HEK293T (cell line): ENCODE measurements at regions not wholly inside any gene's neighbourhood (a gene's known extent, or its start where the extent isn't known, plus 50 kb on each side); places are given as distances from the start of the nearest gene placed in this dataset.

Source experiments
- CTCF ChIA-PET: fragments of 350-600 bp; formaldehyde crosslinking; extraction: SDS; loops from one replicate; lab custom pipeline; 2021; ENCODE audit warnings: antibody characterized with exemption, inconsistent platforms; lab: Yijun Ruan, JAX
- POLR2A ChIA-PET: fragments of 350-600 bp; formaldehyde crosslinking; extraction: SDS; loops from one replicate; lab custom pipeline; 2020; ENCODE audit warnings: antibody characterized with exemption, inconsistent platforms; lab: Yijun Ruan, JAX
- DNase-seq: peaks from one replicate; pipeline ENCODE4 v3.0.0; 2012; ENCODE audit warnings: mixed read lengths; ENCODE audit errors: extremely low spot score
- ARNT ChIP-seq: fragments of 450-650 bp; IDR thresholded peaks from 2 replicates; pipeline ENCODE4 v1.6.1; 2017; ENCODE audit warnings: mild to moderate bottlenecking
- BHLHE40 ChIP-seq: fragments of 450-650 bp; IDR thresholded peaks from 2 replicates; pipeline ENCODE4 v1.6.1; 2016; ENCODE audit warnings: mild to moderate bottlenecking, moderate library complexity, borderline replicate concordance
- CTBP1 ChIP-seq: fragments of 450-650 bp; IDR thresholded peaks from 2 replicates; pipeline ENCODE4 v1.6.1; 2016; ENCODE audit warnings: borderline replicate concordance
- ELF4 ChIP-seq: fragments of 450-650 bp; IDR thresholded peaks from 2 replicates; pipeline ENCODE4 v1.6.1; 2017; ENCODE audit warnings: antibody characterized with exemption
- FOXA1 ChIP-seq: fragments of 450-650 bp; IDR thresholded peaks from 2 replicates; pipeline ENCODE4 v1.6.1; 2016; ENCODE audit warnings: mild to moderate bottlenecking
- FOXK2 ChIP-seq: fragments of 450-650 bp; IDR thresholded peaks from 2 replicates; pipeline ENCODE4 v1.6.1; 2016; ENCODE audit warnings: mild to moderate bottlenecking
- FOXM1 ChIP-seq: fragments of 450-650 bp; IDR thresholded peaks from 2 replicates; pipeline ENCODE4 v1.6.1; 2017; ENCODE audit warnings: mild to moderate bottlenecking, borderline replicate concordance
- HDGF ChIP-seq: fragments of 450-650 bp; IDR thresholded peaks from 2 replicates; pipeline ENCODE4 v1.6.1; 2017; ENCODE audit warnings: antibody characterized with exemption, borderline replicate concordance
- L3MBTL2 ChIP-seq: fragments of 450-650 bp; conservative IDR thresholded peaks from 2 replicates; pipeline ENCODE4 v1.6.1; 2016; ENCODE audit warnings: mild to moderate bottlenecking
- LEF1 ChIP-seq: fragments of 450-650 bp; IDR thresholded peaks from 2 replicates; pipeline ENCODE4 v1.6.1; 2017; ENCODE audit warnings: mild to moderate bottlenecking, borderline replicate concordance
- NFRKB ChIP-seq: fragments of 450-650 bp; IDR thresholded peaks from 2 replicates; pipeline ENCODE4 v1.6.1; 2016; ENCODE audit warnings: mild to moderate bottlenecking, moderate library complexity
- SP1 ChIP-seq: fragments of 450-650 bp; IDR thresholded peaks from 2 replicates; pipeline ENCODE4 v1.6.1; 2017
- SUZ12 ChIP-seq: fragments of 450-650 bp; IDR thresholded peaks from 2 replicates; pipeline ENCODE4 v1.6.1; 2016; ENCODE audit warnings: mild to moderate bottlenecking
- TARDBP ChIP-seq: fragments of 450-650 bp; IDR thresholded peaks from 2 replicates; pipeline ENCODE4 v1.6.1; 2016
- ZNF384 ChIP-seq: fragments of 450-650 bp; IDR thresholded peaks from 2 replicates; pipeline ENCODE4 v1.6.1; 2016
- TF ChIP-seq, protein P1 (sequence below): fragments of 450-650 bp; IDR thresholded peaks from 2 replicates; pipeline ENCODE4 v1.6.1; 2016

DNA sequence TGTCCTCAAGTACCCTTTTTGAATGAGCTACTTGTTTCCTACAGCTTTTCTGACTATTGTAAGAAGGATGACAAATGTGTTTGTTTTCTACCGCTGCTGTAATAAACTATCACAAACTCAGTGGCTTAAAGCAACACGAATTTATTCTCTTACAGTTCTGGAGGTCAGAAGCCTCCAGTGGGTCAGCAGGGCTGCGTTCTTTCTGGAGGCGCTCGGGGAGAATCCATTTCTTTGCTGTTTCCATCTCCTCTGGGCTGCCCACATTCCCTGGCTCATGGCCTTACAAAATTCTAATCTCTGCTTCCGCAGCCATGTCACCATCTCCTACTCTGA is 128.5 kb downstream of the SPP2 start:
- no peak for DNase-seq
- CTCF ChIA-PET, result interaction anchor here (0.6 kb wide), 1 partner anchor 80 kb away, joined by 3 read pairs; no protein-coding TSS in a partner anchor
- POLR2A ChIA-PET, result no interaction called here
- TF ChIP-seq CTBP1 (no peak), FOXM1 (no peak), FOXK2 (no peak), HDGF (no peak), TARDBP (no peak), BHLHE40 (no peak), SUZ12 (no peak), L3MBTL2 (no peak), ARNT (no peak), ELF4 (no peak), SP1 (no peak), FOXA1 (no peak), NFRKB (no peak), ZNF384 (no peak), LEF1 (no peak)
- TF ChIP-seq, protein P1, sequence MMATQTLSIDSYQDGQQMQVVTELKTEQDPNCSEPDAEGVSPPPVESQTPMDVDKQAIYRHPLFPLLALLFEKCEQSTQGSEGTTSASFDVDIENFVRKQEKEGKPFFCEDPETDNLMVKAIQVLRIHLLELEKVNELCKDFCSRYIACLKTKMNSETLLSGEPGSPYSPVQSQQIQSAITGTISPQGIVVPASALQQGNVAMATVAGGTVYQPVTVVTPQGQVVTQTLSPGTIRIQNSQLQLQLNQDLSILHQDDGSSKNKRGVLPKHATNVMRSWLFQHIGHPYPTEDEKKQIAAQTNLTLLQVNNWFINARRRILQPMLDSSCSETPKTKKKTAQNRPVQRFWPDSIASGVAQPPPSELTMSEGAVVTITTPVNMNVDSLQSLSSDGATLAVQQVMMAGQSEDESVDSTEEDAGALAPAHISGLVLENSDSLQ, result no peak

GRCh38 chr2:234178330-234179030 is 128.0 kb downstream of the SPP2 start:
- ChIA-PET POLR2A (interaction anchor here (0.9 kb wide), 1 partner anchor 22 kb away, joined by 3 read pairs; no protein-coding TSS in a partner anchor), CTCF (interaction anchor here (0.6 kb wide), 2 partner anchors 20 to 80 kb away, joined by 3 read pairs; no protein-coding TSS in a partner anchor)
- TF ChIP-seq LEF1 (no peak), FOXK2 (no peak), HDGF (no peak), ARNT (no peak), SP1 (no peak), ZNF384 (no peak)
- peak; percentile 16 for DNase-seq

- ChIA-PET POLR2A (no interaction called here), CTCF (interaction anchor here (0.8 kb wide), 1 partner anchor 16 kb away, joined by 3 read pairs; no protein-coding TSS in a partner anchor)
- no peak for DNase-seq
- TF ChIP-seq NFRKB, result no peak
- TF ChIP-seq L3MBTL2, result no peak
- TF ChIP-seq LEF1, result no peak
- no peak for TF ChIP-seq HDGF
- TF ChIP-seq FOXK2, result no peak
- TF ChIP-seq BHLHE40, result no peak
- no peak for TF ChIP-seq CTBP1
- TF ChIP-seq FOXA1, result no peak
- TF ChIP-seq, protein P1, result no peak
- no peak for TF ChIP-seq FOXM1
- TF ChIP-seq TARDBP, result no peak
- TF ChIP-seq SUZ12, result no peak
- TF ChIP-seq SP1, result no peak
- no peak for TF ChIP-seq ARNT
- no peak for TF ChIP-seq ELF4
- no peak for TF ChIP-seq ZNF384
These were observed 125.1 kb downstream of the SPP2 start for GRCh38 chr2:234175649-234176048.

DNA sequence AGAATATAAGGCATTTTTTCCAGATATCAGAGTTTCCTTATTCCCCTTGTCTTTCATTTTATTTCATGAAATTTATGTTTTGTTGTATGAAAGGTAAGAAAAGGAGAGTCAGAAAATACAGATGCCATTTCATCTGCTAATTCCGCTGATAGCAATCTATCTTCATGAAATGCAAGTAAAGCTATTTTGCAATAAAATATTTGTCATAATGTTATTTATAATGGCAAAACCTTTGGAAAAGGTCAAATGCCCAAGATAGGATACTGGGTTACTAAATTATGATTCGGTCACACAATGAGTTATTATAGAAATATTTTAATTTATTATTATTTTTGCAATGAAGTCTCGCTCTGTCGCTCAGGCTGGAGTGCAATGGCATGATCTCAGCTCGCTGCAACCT is 124.2 kb downstream of the SPP2 start:
- ChIA-PET CTCF (no interaction called here), POLR2A (no interaction called here)
- TF ChIP-seq FOXM1 (no peak), ZNF384 (no peak), ELF4 (no peak), FOXA1 (no peak), HDGF (no peak), SUZ12 (no peak), FOXK2 (no peak), TARDBP (no peak), BHLHE40 (no peak), L3MBTL2 (no peak), ARNT (no peak)
- TF ChIP-seq, protein P1, result no peak
- DNase-seq, result no peak

DNA sequence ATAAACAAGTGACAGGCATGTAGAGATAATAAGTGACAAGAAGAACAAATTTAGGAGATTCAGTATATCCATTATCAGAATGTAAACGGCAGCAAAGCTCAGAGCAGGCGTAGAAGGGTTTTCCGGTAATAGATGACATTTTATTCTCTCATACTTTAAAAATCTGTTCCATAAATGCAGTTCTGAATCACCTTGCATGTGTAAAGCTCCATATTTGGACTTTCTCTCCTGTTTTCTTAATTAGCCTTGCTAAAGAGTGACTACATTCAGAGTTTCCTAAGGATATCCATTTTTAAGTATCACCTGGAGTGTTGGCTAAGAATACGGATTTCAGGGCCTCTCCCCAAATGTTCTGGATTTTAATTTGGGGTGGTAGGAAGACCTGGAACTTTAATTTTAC is 122.0 kb downstream of the SPP2 start:
- TF ChIP-seq CTBP1 (no peak), LEF1 (no peak), SP1 (no peak), SUZ12 (no peak), NFRKB (no peak), BHLHE40 (no peak), L3MBTL2 (no peak), FOXK2 (no peak), ARNT (no peak), ZNF384 (no peak), HDGF (no peak), ELF4 (no peak), FOXA1 (no peak), TARDBP (no peak), FOXM1 (no peak)
- TF ChIP-seq, protein P1, result no peak
- no peak for DNase-seq
- CTCF ChIA-PET, result interaction anchor here (0.6 kb wide), 1 partner anchor 34 kb away, joined by 3 read pairs; no protein-coding TSS in a partner anchor
- POLR2A ChIA-PET, result no interaction called here
